OCI-LY1 (cell line): ENCODE measurements at regions not wholly inside any gene's neighbourhood (a gene's known extent, or its start where the extent isn't known, plus 50 kb on each side); places are given as distances from the start of the nearest gene placed in this dataset.

Experiments
- EZH2 ChIP-seq: fragments of 200-600 bp; sonication (generic), shearing (Covaris generic); IDR thresholded peaks from 2 replicates; pipeline ENCODE4 v1.8.0; 2017; ENCODE audit warnings: borderline replicate concordance, mixed run types, mild to moderate bottlenecking, antibody characterized with exemption, low read length, moderate library complexity, mixed read lengths
- TF ChIP-seq, protein P1 (sequence below): fragments of 200-600 bp; sonication (generic), shearing (Covaris generic); IDR thresholded peaks from 2 replicates; pipeline ENCODE4 v1.5.1; 2017; ENCODE audit warnings: mild to moderate bottlenecking, antibody characterized with exemption, low read length, moderate library complexity, mixed read lengths

DNA sequence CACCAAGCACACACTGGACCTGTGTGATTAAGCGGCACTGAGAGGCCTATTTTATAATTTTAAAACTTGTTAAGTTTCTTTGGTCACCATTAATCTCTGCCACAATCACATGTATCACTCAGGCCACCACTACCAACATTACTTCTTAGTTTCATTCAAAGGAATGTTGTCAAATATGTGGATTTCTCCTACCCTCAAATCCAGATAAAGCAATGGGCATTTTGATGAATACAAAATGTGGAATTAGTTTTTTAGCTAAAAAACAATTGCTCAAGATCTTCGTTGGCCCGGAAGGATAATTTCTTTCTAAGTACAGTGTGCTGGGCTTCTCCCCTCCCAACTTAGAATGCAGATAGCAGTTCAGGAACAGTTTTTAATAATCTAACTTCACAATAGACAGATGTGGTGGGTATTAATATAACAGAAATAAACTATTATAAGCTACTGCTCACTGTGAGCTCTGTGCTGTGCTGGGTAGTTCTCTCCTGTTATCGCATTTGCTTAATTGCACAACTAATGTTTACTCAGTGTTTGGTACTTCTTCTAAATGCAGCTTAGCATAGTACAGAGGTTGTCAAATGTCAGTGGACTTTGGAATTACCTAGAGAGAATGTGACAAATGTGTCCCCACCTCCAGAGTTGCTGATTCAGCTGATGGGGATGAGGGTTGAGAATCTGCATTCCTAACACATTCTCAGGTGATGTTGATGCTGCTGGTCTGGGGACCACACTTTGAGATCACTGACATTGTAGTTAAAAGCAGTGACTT, 266.7 kb upstream of the AMIGO2 start:
- TF ChIP-seq, protein P1, sequence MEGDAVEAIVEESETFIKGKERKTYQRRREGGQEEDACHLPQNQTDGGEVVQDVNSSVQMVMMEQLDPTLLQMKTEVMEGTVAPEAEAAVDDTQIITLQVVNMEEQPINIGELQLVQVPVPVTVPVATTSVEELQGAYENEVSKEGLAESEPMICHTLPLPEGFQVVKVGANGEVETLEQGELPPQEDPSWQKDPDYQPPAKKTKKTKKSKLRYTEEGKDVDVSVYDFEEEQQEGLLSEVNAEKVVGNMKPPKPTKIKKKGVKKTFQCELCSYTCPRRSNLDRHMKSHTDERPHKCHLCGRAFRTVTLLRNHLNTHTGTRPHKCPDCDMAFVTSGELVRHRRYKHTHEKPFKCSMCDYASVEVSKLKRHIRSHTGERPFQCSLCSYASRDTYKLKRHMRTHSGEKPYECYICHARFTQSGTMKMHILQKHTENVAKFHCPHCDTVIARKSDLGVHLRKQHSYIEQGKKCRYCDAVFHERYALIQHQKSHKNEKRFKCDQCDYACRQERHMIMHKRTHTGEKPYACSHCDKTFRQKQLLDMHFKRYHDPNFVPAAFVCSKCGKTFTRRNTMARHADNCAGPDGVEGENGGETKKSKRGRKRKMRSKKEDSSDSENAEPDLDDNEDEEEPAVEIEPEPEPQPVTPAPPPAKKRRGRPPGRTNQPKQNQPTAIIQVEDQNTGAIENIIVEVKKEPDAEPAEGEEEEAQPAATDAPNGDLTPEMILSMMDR, result no peak
- TF ChIP-seq EZH2, result no peak
